H1 (cell line): ENCODE measurements at regions not wholly inside any gene's neighbourhood (a gene's known extent, or its start where the extent isn't known, plus 50 kb on each side); places are given as distances from the start of the nearest gene placed in this dataset.

Experiments
- CTCF ChIA-PET: fragments of 300-600 bp; sonication (Branson Sonifier 250); formaldehyde crosslinking; loops from one replicate; lab custom pipeline; 2021; ENCODE audit not compliant: partially characterized antibody; lab: Charles Lee
- POLR2A ChIA-PET: fragments of 300-600 bp; sonication (Branson Sonifier 250); formaldehyde crosslinking; loops from one replicate; lab custom pipeline; 2021; ENCODE audit warnings: inconsistent platforms; ENCODE audit not compliant: partially characterized antibody; lab: Charles Lee
- DNase-seq, 2 experiments: peaks; one replicate each; pipeline versions ENCODE4 v3.0.0 to v3.0.0-alpha.2; 2010 to 2022; ENCODE audit warnings: low spot score in 2 of 2, low read depth in 1 of 2, mixed read lengths in 1 of 2
- FAIRE-seq: peaks from 2 replicates; lab custom pipeline; 2011; peaks lifted over from hg19 to GRCh38; lab: Jason Lieb, UNC
- H2AFZ ChIP-seq: 2 replicates; pipeline ENCODE4 v1.8.1; 2012; ENCODE audit warnings: low read length, inconsistent platforms
- H2AK5ac ChIP-seq: 2 replicates; pipeline ENCODE4 v1.6.1; 2013; ENCODE audit warnings: low read depth, low read length
- H2BK120ac ChIP-seq: replicated peaks from 2 replicates; pipeline ENCODE3; 2013; ENCODE audit warnings: low read depth, low read length, inconsistent platforms
- H2BK12ac ChIP-seq: 2 replicates; pipeline ENCODE4 v1.6.1; 2013; ENCODE audit warnings: low read depth, low read length
- H2BK15ac ChIP-seq: 2 replicates; pipeline ENCODE4 v1.6.1; 2013; ENCODE audit warnings: low read length
- H2BK20ac ChIP-seq: 2 replicates; pipeline ENCODE4 v1.6.1; 2013; ENCODE audit warnings: low read length
- H2BK5ac ChIP-seq: 2 replicates; pipeline ENCODE4 v1.6.1; 2013; ENCODE audit warnings: low read depth, low read length
- H3K14ac ChIP-seq: 2 replicates; pipeline ENCODE4 v1.6.1; 2013; ENCODE audit warnings: inconsistent platforms; ENCODE audit not compliant: insufficient read length
- H3K18ac ChIP-seq: 2 replicates; pipeline ENCODE4 v1.6.1; 2013; ENCODE audit warnings: low read length; ENCODE audit errors: extremely low read depth
- H3K23ac ChIP-seq: 2 replicates; pipeline ENCODE4 v1.6.1; 2013; ENCODE audit warnings: inconsistent platforms; ENCODE audit not compliant: insufficient read length
- H3K23me2 ChIP-seq: 2 replicates; pipeline ENCODE4 v1.6.1; 2013; ENCODE audit warnings: low read depth, low read length
- H3K27ac ChIP-seq: 2 replicates; pipeline ENCODE4 v1.6.1; 2011; ENCODE audit warnings: low read depth, low read length, inconsistent platforms
- H3K27me3 ChIP-seq, 4 experiments: replicated peaks in 1 of 4; 1 replicate in 1 of 4; 2 replicates in 3 of 4; pipeline versions ENCODE4 v1.6.1 to v1.8.1; 2011 to 2013; ENCODE audit warnings: low read length in 3 of 4, mild to moderate bottlenecking in 3 of 4, inconsistent platforms in 2 of 4, mixed read lengths in 2 of 4, moderate library complexity in 1 of 4; ENCODE audit not compliant: control insufficient read depth in 3 of 4, insufficient read depth in 3 of 4; ENCODE audit errors: extremely low read depth in 1 of 4
- H3K36me3 ChIP-seq, 4 experiments: 2 replicates each; pipeline versions ENCODE4 v1.6.1 to v1.8.1; 2011 to 2013; ENCODE audit warnings: mild to moderate bottlenecking in 4 of 4, low read length in 3 of 4, moderate library complexity in 2 of 4, control low read depth in 1 of 4, inconsistent platforms in 1 of 4; ENCODE audit not compliant: insufficient read depth in 4 of 4, control insufficient read depth in 2 of 4
- H3K4ac ChIP-seq: replicated peaks from 2 replicates; pipeline ENCODE3; 2013; ENCODE audit warnings: low read length, low read depth, mixed read lengths, inconsistent platforms; ENCODE audit not compliant: insufficient read length
- H3K4me1 ChIP-seq, 4 experiments: replicated peaks in 1 of 4; 1 replicate in 1 of 4; 2 replicates in 3 of 4; pipeline versions ENCODE4 v1.6.1 to v1.8.1; 2011 to 2013; ENCODE audit warnings: low read length in 3 of 4, inconsistent platforms in 2 of 4, mixed read lengths in 1 of 4; ENCODE audit not compliant: insufficient read depth in 4 of 4, control insufficient read depth in 3 of 4
- H3K4me2 ChIP-seq, 2 experiments: 2 replicates each; pipeline versions ENCODE4 v1.6.1 to v1.8.1; 2011 to 2013; ENCODE audit warnings: low read depth in 2 of 2, low read length in 2 of 2, control low read depth in 1 of 2, inconsistent platforms in 1 of 2, mild to moderate bottlenecking in 1 of 2; ENCODE audit not compliant: insufficient read depth in 1 of 2
- H3K4me3 ChIP-seq, 4 experiments: fragments of 200-600, 300-600 bp in 1 of 4; sonication (generic), shearing (Covaris generic), sonication (Bioruptor Twin) in 1 of 4; 2 replicates each; pipeline versions ENCODE4 v1.5.1 to v1.8.1; 2011 to 2016; ENCODE audit warnings: low read length in 4 of 4, low read depth in 3 of 4, control low read depth in 2 of 4, inconsistent platforms in 2 of 4, mild to moderate bottlenecking in 2 of 4, mixed read lengths in 1 of 4, moderate library complexity in 1 of 4; ENCODE audit not compliant: insufficient read depth in 2 of 4; ENCODE audit errors: extremely low read depth in 1 of 4
- H3K56ac ChIP-seq: replicated peaks from 2 replicates; pipeline ENCODE3; 2013; ENCODE audit warnings: low read depth, mild to moderate bottlenecking, mixed read lengths, low read length, inconsistent platforms; ENCODE audit not compliant: insufficient read length
- H3K79me1 ChIP-seq: 2 replicates; pipeline ENCODE4 v1.6.1; 2013; ENCODE audit warnings: low read depth, low read length, control low read depth
- H3K79me2 ChIP-seq, 2 experiments: 2 replicates each; pipeline versions ENCODE4 v1.6.1 to v1.8.1; 2012 to 2013; ENCODE audit warnings: low read length in 2 of 2, mild to moderate bottlenecking in 2 of 2, inconsistent platforms in 1 of 2; ENCODE audit not compliant: insufficient read depth in 2 of 2, control insufficient read depth in 1 of 2
- H3K9ac ChIP-seq, 4 experiments: replicated peaks in 1 of 4; 1 replicate in 1 of 4; 2 replicates in 3 of 4; pipeline versions ENCODE4 v1.6.1 to v1.8.1; 2011 to 2013; ENCODE audit warnings: low read depth in 3 of 4, low read length in 3 of 4, control low read depth in 2 of 4, mild to moderate bottlenecking in 2 of 4, moderate library complexity in 2 of 4, inconsistent platforms in 1 of 4; ENCODE audit errors: extremely low read depth in 1 of 4
- H3K9me3 ChIP-seq, 2 experiments: 2 replicates each; pipeline versions ENCODE4 v1.6.1 to v1.8.1; 2012 to 2013; ENCODE audit warnings: mild to moderate bottlenecking in 2 of 2, moderate library complexity in 2 of 2, control low read depth in 1 of 2, inconsistent platforms in 1 of 2, low read depth in 1 of 2, low read length in 1 of 2, mixed read lengths in 1 of 2; ENCODE audit not compliant: insufficient read depth in 2 of 2
- H4K20me1 ChIP-seq, 2 experiments: replicated peaks in 1 of 2; 2 replicates each; pipeline versions ENCODE3 to v1.8.1; 2011 to 2013; ENCODE audit warnings: inconsistent platforms in 2 of 2, low read length in 2 of 2, mild to moderate bottlenecking in 1 of 2; ENCODE audit not compliant: insufficient read depth in 2 of 2, control insufficient read depth in 1 of 2
- H4K5ac ChIP-seq: 2 replicates; pipeline ENCODE4 v1.6.1; 2013; ENCODE audit warnings: low read length, low read depth, mixed read lengths, inconsistent platforms; ENCODE audit not compliant: insufficient read length
- H4K8ac ChIP-seq: 2 replicates; pipeline ENCODE4 v1.8.0; 2013; ENCODE audit warnings: mild to moderate bottlenecking, moderate library complexity, low read length, inconsistent platforms; ENCODE audit not compliant: insufficient read depth; ENCODE audit errors: extremely low read depth
- H4K91ac ChIP-seq: replicated peaks from 2 replicates; pipeline ENCODE3; 2013; ENCODE audit warnings: low read length, mixed read lengths, inconsistent platforms; ENCODE audit not compliant: insufficient read length
- ATF3 ChIP-seq: IDR thresholded peaks from 2 replicates; pipeline ENCODE4 v1.6.1; 2011; ENCODE audit warnings: low read depth, mild to moderate bottlenecking, low read length; ENCODE audit not compliant: insufficient read depth
- BRCA1 ChIP-seq: IDR thresholded peaks from 2 replicates; pipeline ENCODE4 v1.6.1; 2012; ENCODE audit warnings: low read depth, low read length, improper control_type of control experiment
- EGR1 ChIP-seq: IDR thresholded peaks from 2 replicates; pipeline ENCODE4 v1.6.1; 2011; ENCODE audit warnings: low read depth, low read length, borderline replicate concordance
- KDM5A ChIP-seq: fragments of 200-600 bp; IDR thresholded peaks from 2 replicates; pipeline ENCODE4 v1.7.1; 2012; ENCODE audit warnings: mild to moderate bottlenecking, low read length, inconsistent platforms, mixed read lengths
- MAFK ChIP-seq: IDR thresholded peaks from 2 replicates; pipeline ENCODE4 v1.6.1; 2012; ENCODE audit warnings: low read depth, mild to moderate bottlenecking, improper control_type of control experiment, low read length
- POLR2A ChIP-seq, 2 experiments: IDR thresholded peaks; 1 replicate in 1 of 2; 2 replicates in 1 of 2; pipeline ENCODE4 v1.6.1; 2011; ENCODE audit warnings: low read depth in 2 of 2, low read length in 2 of 2, mild to moderate bottlenecking in 2 of 2; ENCODE audit errors: control extremely low read depth in 1 of 2
- SP4 ChIP-seq: IDR thresholded peaks from 2 replicates; pipeline ENCODE4 v1.6.1; 2012; ENCODE audit warnings: low read length, inconsistent platforms
- SRF ChIP-seq: IDR thresholded peaks from 2 replicates; pipeline ENCODE4 v1.6.1; 2011; ENCODE audit warnings: mild to moderate bottlenecking, low read depth, low read length, moderate library complexity
- TCF12 ChIP-seq: IDR thresholded peaks from 2 replicates; pipeline ENCODE4 v1.6.1; 2011; ENCODE audit warnings: low read depth, mild to moderate bottlenecking, low read length
- USF2 ChIP-seq: IDR thresholded peaks from 2 replicates; pipeline ENCODE4 v1.6.1; 2011; ENCODE audit warnings: low read length, improper control_type of control experiment
- ZNF274 ChIP-seq: IDR thresholded peaks from 2 replicates; pipeline ENCODE4 v1.7.0; 2012; ENCODE audit warnings: low read length, borderline replicate concordance; ENCODE audit errors: extremely low read depth
- WGBS, 2 experiments: shearing (Covaris generic) in 1 of 2; methylation state at CpG; one replicate each; pipeline versions ENCODE4 v1.1.6 to v1.1.7; 2013 to 2015; ENCODE audit warnings: low lambda C conversion rate in 2 of 2, mixed read lengths in 2 of 2, inconsistent platforms in 1 of 2, low coverage in 1 of 2, missing lambda C conversion rate in 1 of 2; ENCODE audit not compliant: insufficient replicate concordance in 2 of 2, insufficient coverage in 1 of 2, insufficient read length in 1 of 2; ENCODE audit errors: extremely low coverage in 1 of 2, missing lambda C conversion rate in 1 of 2; 5-methylcytosine and 5-hydroxymethylcytosine counted together

- Histone ChIP-seq H3K79me1 (no peaks in the 10 kb centered on the region), H3K4me3 (no peak overlapping the region), H3K36me3 (no peaks in the 10 kb centered on the region), H2AK5ac (no peak overlapping the region), H4K91ac (no peak overlapping the region), H3K23ac (no peak overlapping the region), H4K8ac (no peak overlapping the region), H2BK20ac (no peak overlapping the region), H4K5ac (no peak overlapping the region), H2BK120ac (no peak overlapping the region), H3K4me1 (no peaks in the 10 kb centered on the region), H3K9ac (no peak overlapping the region), H2BK5ac (no peak overlapping the region), H3K79me2 (no peaks in the 10 kb centered on the region), H3K18ac (no peak overlapping the region), H2AFZ (no peak overlapping the region), H3K4ac (no peak overlapping the region), H3K14ac (no peak overlapping the region), H3K27me3 (no peaks in the 10 kb centered on the region), H3K27ac (no peak overlapping the region), H2BK15ac (no peak overlapping the region), H3K23me2 (peaks cover 2% of the 10 kb centered on the region; the same call in 1 of the 2 replicates), H3K9me3 (no peaks in the 10 kb centered on the region), H2BK12ac (no peak overlapping the region), H3K4me2 (no peak overlapping the region), H3K56ac (no peak overlapping the region), H4K20me1 (no peaks in the 10 kb centered on the region)
- TF ChIP-seq ATF3 (no peak), SP4 (no peak), MAFK (no peak), TCF12 (no peak), EGR1 (no peak), ZNF274 (no peak), POLR2A (IDR thresholded peaks at IDR 0.05; ENCODE audit: control extremely low read depth in 1 of 2, low read depth in 2 of 2, low read length in 2 of 2) (no peak), USF2 (no peak), KDM5A (no peak), BRCA1 (no peak), SRF (no peak)
- ChIA-PET CTCF (no interaction called here), POLR2A (no interaction called here)
- DNase-seq (no peak), FAIRE-seq (no peak)
- 93% methylated on average over 5 of the region's 5 CpGs; no CpG with 5 or more reads in 1 of the 2 experiments for WGBS, 2 experiments
Measured at GRCh38 chr4:19403786-19404370, 847.8 kb upstream of the SLIT2 start.
